OCI-LY7 (cell line): ENCODE measurements at regions not wholly inside any gene's neighbourhood (a gene's known extent, or its start where the extent isn't known, plus 50 kb on each side); places are given as distances from the start of the nearest gene placed in this dataset.

Source experiments
- BruUV-seq: library from RNA; stranded (reverse); fragments of 400-500 nt; replicated peaks from 2 replicates; lab custom pipeline; 2021; lab: Mats Ljungman, UMichigan
- CTCF ChIA-PET: fragments of 300-600 bp; sonication (Branson Sonifier 250); formaldehyde crosslinking; loops from one replicate; lab custom pipeline; 2022; ENCODE audit warnings: antibody characterized with exemption; ENCODE audit not compliant: unreplicated experiment; lab: Charles Lee
- POLR2A ChIA-PET: fragments of 300-600 bp; sonication (Branson Sonifier 250); formaldehyde crosslinking; loops from one replicate; lab custom pipeline; 2022; ENCODE audit warnings: antibody characterized with exemption; lab: Charles Lee
- DNase-seq: peaks from one replicate; pipeline ENCODE4 v3.0.0-alpha.2; 2015; ENCODE audit warnings: low spot score
- H2AFZ ChIP-seq: fragments of 200-600 bp; sonication (generic), shearing (Covaris generic); 2 replicates; pipeline ENCODE4 v1.6.1; 2014; ENCODE audit warnings: mild to moderate bottlenecking, antibody characterized with exemption, low read length, moderate library complexity
- H3K27ac ChIP-seq: fragments of 200-600 bp; sonication (generic); 2 replicates; pipeline ENCODE4 v1.5.1; 2014; ENCODE audit warnings: mixed run types, low read depth, mild to moderate bottlenecking, moderate library complexity, low read length, inconsistent platforms; ENCODE audit not compliant: poor library complexity, severe bottlenecking
- H3K36me3 ChIP-seq: fragments of 200-600 bp; sonication (generic); 2 replicates; pipeline ENCODE4 v1.6.1; 2014; ENCODE audit warnings: mild to moderate bottlenecking, antibody characterized with exemption, low read length, moderate library complexity, mixed read lengths; ENCODE audit not compliant: insufficient read depth
- H3K4me1 ChIP-seq: fragments of 200-600 bp; sonication (generic); 2 replicates; pipeline ENCODE4 v1.5.1; 2014; ENCODE audit warnings: mild to moderate bottlenecking, low read length; ENCODE audit not compliant: insufficient read depth, poor library complexity, severe bottlenecking
- H3K4me2 ChIP-seq: fragments of 200-600 bp; sonication (generic); 2 replicates; pipeline ENCODE4 v1.6.1; 2014; ENCODE audit warnings: mild to moderate bottlenecking, low read length
- H3K4me3 ChIP-seq: fragments of 200-600 bp; sonication (generic); 2 replicates; pipeline ENCODE4 v1.5.1; 2014; ENCODE audit warnings: mild to moderate bottlenecking, low read depth, low read length; ENCODE audit not compliant: poor library complexity, severe bottlenecking
- H3K79me2 ChIP-seq: fragments of 200-600 bp; sonication (generic); 2 replicates; pipeline ENCODE4 v1.6.1; 2016; ENCODE audit warnings: low read depth, mild to moderate bottlenecking, low read length, moderate library complexity, mixed read lengths; ENCODE audit not compliant: insufficient read depth
- H3K9me2 ChIP-seq: fragments of 200-600 bp; sonication (generic); 2 replicates; pipeline ENCODE4 v1.6.1; 2016; ENCODE audit warnings: mild to moderate bottlenecking, low read length, mixed read lengths; ENCODE audit not compliant: insufficient read depth
- H3K9me3 ChIP-seq: fragments of 200-600 bp; sonication (generic); 2 replicates; pipeline ENCODE4 v1.6.1; 2014; ENCODE audit warnings: mild to moderate bottlenecking, mixed run types, low read length, mixed read lengths
- H4K20me1 ChIP-seq: fragments of 200-600 bp; sonication (generic); 2 replicates; pipeline ENCODE4 v1.6.1; 2014; ENCODE audit warnings: mild to moderate bottlenecking, antibody characterized with exemption, low read length, moderate library complexity, mixed read lengths; ENCODE audit not compliant: insufficient read depth
- EZH2phosphoT487 ChIP-seq: fragments of 200-600 bp; sonication (generic); IDR thresholded peaks from 2 replicates; pipeline ENCODE4 v1.6.1; 2018; ENCODE audit warnings: low read depth, borderline replicate concordance, mild to moderate bottlenecking, mixed run types, antibody characterized with exemption, low read length, moderate library complexity, mixed read lengths
- intact Hi-C: fragments of 100-400 bp; cut with micrococcal nuclease; formaldehyde crosslinking; loops from one replicate; pipeline ENCODE4 v1.10.0; 2022; ENCODE audit not compliant: unreplicated experiment
- TF ChIP-seq, protein P1 (sequence below): fragments of 200-600 bp; sonication (generic); conservative IDR thresholded peaks from 2 replicates; pipeline ENCODE4 v1.5.1; 2014; ENCODE audit warnings: mild to moderate bottlenecking, antibody characterized with exemption, low read length, moderate library complexity, mixed read lengths

- Histone ChIP-seq H3K9me3 (no peaks in the 10 kb centered on the region), H2AFZ (no peak overlapping the region), H3K9me2 (no peaks in the 10 kb centered on the region), H3K4me2 (no peak overlapping the region), H3K4me1 (no peaks in the 10 kb centered on the region), H4K20me1 (no peaks in the 10 kb centered on the region; the same call in 1 of the 2 replicates), H3K36me3 (no peaks in the 10 kb centered on the region), H3K27ac (no peak overlapping the region), H3K4me3 (no peak overlapping the region), H3K79me2 (no peaks in the 10 kb centered on the region)
- DNase-seq: no peak
- no TSS peak for BruUV-seq
- CTCF ChIA-PET: no interaction called here
- POLR2A ChIA-PET: interaction anchor here (0.9 to 1.6 kb wide), 2 partner anchors 14 to 48 kb away, joined by 3 to 4 read pairs; no protein-coding TSS in a partner anchor
- TF ChIP-seq, protein P1, sequence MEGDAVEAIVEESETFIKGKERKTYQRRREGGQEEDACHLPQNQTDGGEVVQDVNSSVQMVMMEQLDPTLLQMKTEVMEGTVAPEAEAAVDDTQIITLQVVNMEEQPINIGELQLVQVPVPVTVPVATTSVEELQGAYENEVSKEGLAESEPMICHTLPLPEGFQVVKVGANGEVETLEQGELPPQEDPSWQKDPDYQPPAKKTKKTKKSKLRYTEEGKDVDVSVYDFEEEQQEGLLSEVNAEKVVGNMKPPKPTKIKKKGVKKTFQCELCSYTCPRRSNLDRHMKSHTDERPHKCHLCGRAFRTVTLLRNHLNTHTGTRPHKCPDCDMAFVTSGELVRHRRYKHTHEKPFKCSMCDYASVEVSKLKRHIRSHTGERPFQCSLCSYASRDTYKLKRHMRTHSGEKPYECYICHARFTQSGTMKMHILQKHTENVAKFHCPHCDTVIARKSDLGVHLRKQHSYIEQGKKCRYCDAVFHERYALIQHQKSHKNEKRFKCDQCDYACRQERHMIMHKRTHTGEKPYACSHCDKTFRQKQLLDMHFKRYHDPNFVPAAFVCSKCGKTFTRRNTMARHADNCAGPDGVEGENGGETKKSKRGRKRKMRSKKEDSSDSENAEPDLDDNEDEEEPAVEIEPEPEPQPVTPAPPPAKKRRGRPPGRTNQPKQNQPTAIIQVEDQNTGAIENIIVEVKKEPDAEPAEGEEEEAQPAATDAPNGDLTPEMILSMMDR: no peak
- no peak for TF ChIP-seq EZH2phosphoT487
- intact Hi-C loops: no loop called here
These were observed 100.1 kb upstream of the TSC22D2 start for GRCh38 chr3:150308037-150308319.

- POLR2A ChIA-PET: interaction anchor here (0.9 to 1.6 kb wide), 2 partner anchors 13 to 47 kb away, joined by 3 to 4 read pairs; no protein-coding TSS in a partner anchor
- Histone ChIP-seq H4K20me1 (no peaks in the 10 kb centered on the region; the same call in 1 of the 2 replicates), H3K27ac (no peak overlapping the region), H3K9me2 (no peaks in the 10 kb centered on the region), H3K9me3 (no peaks in the 10 kb centered on the region), H3K36me3 (no peaks in the 10 kb centered on the region), H3K79me2 (no peaks in the 10 kb centered on the region), H3K4me2 (no peak overlapping the region), H2AFZ (no peak overlapping the region), H3K4me1 (no peaks in the 10 kb centered on the region), H3K4me3 (no peak overlapping the region)
- TF ChIP-seq, protein P1: no peak
- no peak for TF ChIP-seq EZH2phosphoT487
- BruUV-seq: no TSS peak
- no peak for DNase-seq
- intact Hi-C loops: no loop called here
- CTCF ChIA-PET: no interaction called here
These were observed 100.6 kb upstream of the TSC22D2 start for GRCh38 chr3:150307311-150308036.

DNA sequence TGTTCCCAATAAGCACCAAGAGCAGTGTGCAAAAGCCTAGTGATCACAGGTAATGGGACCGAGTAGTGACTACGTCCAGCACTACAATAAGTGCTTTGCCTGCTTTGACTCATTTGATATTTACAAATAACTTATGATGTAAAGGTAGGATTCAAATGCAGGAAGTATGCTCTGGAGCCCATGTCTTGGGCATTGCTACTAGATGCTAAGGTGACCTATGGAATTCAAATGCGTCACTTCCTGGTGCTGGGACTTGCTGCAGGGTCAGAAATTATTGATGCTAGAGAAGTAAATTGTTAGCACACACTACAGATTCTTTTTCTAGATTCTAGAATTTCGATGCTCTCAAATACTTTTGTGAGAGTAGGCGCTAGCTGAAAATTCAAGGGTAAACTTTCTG, 101.2 kb upstream of the TSC22D2 start:
- no peak overlapping the region for H3K4me3 ChIP-seq
- ChIA-PET CTCF (no interaction called here), POLR2A (interaction anchor here (1.6 kb wide), 1 partner anchor 13 kb away, joined by 4 read pairs; no protein-coding TSS in a partner anchor)
- H2AFZ ChIP-seq: no peak overlapping the region
- intact Hi-C loops: no loop called here
- H3K4me1 ChIP-seq: no peaks in the 10 kb centered on the region
- no peaks in the 10 kb centered on the region; the same call in 1 of the 2 replicates for H4K20me1 ChIP-seq
- no peak overlapping the region for H3K4me2 ChIP-seq
- H3K27ac ChIP-seq: no peak overlapping the region
- TF ChIP-seq, protein P1: no peak
- no peak for TF ChIP-seq EZH2phosphoT487
- H3K9me3 ChIP-seq: no peaks in the 10 kb centered on the region
- no peaks in the 10 kb centered on the region for H3K36me3 ChIP-seq
- no peaks in the 10 kb centered on the region for H3K9me2 ChIP-seq
- DNase-seq: no peak
- H3K79me2 ChIP-seq: no peaks in the 10 kb centered on the region
- no TSS peak for BruUV-seq
